Cardiac muscle cell (in vitro differentiated cells and primary cell): ENCODE measurements at regions not wholly inside any gene's neighbourhood (a gene's known extent, or its start where the extent isn't known, plus 50 kb on each side); places are given as distances from the start of the nearest gene placed in this dataset.

ENCODE experiments used
- DNase-seq, 2 donors: peaks; one replicate each; pipeline versions ENCODE4 v3.0.0 to v3.0.0-alpha.2; 2010 to 2017; ENCODE audit warnings: low read depth in 1 of 2, low spot score in 1 of 2
- H3K27ac ChIP-seq: fragments of 200-600 bp; sonication (generic); 2 replicates; pipeline ENCODE4 v1.5.1; 2016
- H3K27me3 ChIP-seq: fragments of 200-600 bp; sonication (generic); 2 replicates; pipeline ENCODE4 v1.6.0; 2016; ENCODE audit warnings: control low read depth
- H3K36me3 ChIP-seq: fragments of 200-600 bp; sonication (generic); 2 replicates; pipeline ENCODE4 v1.5.1; 2016; ENCODE audit warnings: control low read depth
- H3K4me1 ChIP-seq: fragments of 200-600 bp; sonication (generic); 2 replicates; pipeline ENCODE4 v1.8.1; 2017; ENCODE audit warnings: low read depth, mild to moderate bottlenecking, mixed run types
- H3K4me3 ChIP-seq: fragments of 200-600 bp; sonication (generic); 2 replicates; pipeline ENCODE4 v1.5.1; 2016; ENCODE audit warnings: mild to moderate bottlenecking
- H3K9me3 ChIP-seq: fragments of 200-600 bp; sonication (generic); 2 replicates; pipeline ENCODE4 v1.5.1; 2017; ENCODE audit warnings: low read depth, mild to moderate bottlenecking, control low read depth
- TF ChIP-seq, protein P1 (sequence below): IDR thresholded peaks from 2 replicates; pipeline ENCODE4 v1.5.1; 2012; ENCODE audit warnings: low read depth, mild to moderate bottlenecking, low read length

DNA sequence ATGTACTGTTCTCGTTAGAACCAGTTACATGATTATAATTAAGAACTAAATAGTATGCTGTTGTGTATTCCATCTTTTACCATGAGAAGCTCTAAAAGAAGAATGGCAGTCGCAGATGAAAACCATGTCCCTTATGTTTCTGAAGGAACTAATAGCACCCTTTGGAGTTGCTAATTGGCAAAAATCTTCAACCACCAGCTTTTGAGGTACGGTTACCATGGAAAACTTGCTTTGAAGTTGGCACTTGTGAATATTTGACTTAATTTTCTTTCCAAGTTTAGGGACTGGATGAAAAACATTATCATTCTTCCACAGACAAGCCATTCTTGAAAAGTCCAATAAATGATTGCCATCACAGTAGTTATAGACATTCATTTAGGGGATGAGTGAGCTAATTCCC lies 666.6 kb upstream of the ROBO1 start:
- Histone ChIP-seq H3K27ac (no peak overlapping the region), H3K9me3 (no peaks in the 10 kb centered on the region), H3K27me3 (no peaks in the 10 kb centered on the region), H3K36me3 (no peaks in the 10 kb centered on the region), H3K4me3 (no peak overlapping the region), H3K4me1 (no peaks in the 10 kb centered on the region)
- TF ChIP-seq, protein P1, sequence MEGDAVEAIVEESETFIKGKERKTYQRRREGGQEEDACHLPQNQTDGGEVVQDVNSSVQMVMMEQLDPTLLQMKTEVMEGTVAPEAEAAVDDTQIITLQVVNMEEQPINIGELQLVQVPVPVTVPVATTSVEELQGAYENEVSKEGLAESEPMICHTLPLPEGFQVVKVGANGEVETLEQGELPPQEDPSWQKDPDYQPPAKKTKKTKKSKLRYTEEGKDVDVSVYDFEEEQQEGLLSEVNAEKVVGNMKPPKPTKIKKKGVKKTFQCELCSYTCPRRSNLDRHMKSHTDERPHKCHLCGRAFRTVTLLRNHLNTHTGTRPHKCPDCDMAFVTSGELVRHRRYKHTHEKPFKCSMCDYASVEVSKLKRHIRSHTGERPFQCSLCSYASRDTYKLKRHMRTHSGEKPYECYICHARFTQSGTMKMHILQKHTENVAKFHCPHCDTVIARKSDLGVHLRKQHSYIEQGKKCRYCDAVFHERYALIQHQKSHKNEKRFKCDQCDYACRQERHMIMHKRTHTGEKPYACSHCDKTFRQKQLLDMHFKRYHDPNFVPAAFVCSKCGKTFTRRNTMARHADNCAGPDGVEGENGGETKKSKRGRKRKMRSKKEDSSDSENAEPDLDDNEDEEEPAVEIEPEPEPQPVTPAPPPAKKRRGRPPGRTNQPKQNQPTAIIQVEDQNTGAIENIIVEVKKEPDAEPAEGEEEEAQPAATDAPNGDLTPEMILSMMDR = no peak
- no peak for DNase-seq

DNA sequence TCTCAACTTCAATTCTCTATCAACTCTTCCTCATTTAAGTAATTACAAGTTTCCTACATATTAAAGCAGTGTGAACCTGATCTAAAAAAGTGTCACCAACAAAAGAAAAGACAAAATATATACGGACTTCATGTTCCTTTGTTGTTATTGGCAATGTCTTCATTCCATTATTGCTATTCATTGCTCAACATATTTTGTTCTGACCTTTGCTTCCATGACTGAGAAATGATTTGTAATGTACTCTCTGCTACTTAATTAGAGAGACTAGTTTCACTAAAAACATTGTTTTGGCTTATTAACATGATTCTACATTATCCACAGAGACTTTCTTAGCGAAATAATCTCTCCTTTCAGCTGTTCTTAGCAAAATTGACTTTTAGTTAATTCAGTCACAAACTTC lies 657.2 kb upstream of the ROBO1 start:
- no peaks in the 10 kb centered on the region for H3K4me1 ChIP-seq
- TF ChIP-seq, protein P1 = no peak
- no peaks in the 10 kb centered on the region for H3K36me3 ChIP-seq
- no peak overlapping the region for H3K27ac ChIP-seq
- H3K9me3 ChIP-seq = no peaks in the 10 kb centered on the region
- H3K27me3 ChIP-seq = no peaks in the 10 kb centered on the region
- no peak for DNase-seq
- no peak overlapping the region for H3K4me3 ChIP-seq

DNA sequence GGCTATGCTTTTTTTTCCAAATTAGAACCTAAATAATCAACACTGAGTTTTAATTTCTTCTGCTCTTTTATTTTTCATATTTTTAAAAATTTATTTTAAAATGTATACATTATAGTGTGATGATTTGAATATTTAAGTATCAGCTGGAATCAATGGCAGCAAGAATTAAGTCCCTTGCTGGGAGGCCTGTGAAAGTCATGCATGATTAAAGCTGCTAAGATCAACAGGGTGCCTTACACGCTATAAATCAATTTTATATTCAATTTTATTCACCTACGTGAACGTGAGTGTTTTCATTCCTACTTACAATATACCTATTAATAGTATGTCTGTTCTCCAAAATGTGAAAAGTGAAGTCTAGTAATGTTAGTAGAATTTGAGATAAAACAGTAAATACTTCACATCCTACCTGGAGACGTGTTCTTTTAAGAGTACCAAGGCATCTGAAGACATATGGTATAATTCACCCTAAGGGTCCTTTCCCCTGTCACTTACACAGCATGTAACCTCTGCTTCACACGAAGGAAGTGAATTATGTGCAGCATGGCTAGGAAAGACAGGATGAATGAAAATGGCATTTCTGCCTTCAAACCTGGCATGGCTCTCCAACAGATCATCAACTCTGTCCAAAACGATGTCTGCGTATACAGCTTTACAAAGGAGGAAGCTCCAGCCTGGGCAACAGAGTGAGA lies 640.4 kb upstream of the ROBO1 start:
- TF ChIP-seq, protein P1 = no peak
- no peak overlapping the region for H3K4me3 ChIP-seq
- no peaks in the 10 kb centered on the region for H3K36me3 ChIP-seq
- H3K9me3 ChIP-seq = no peaks in the 10 kb centered on the region
- DNase-seq = no peak
- no peak overlapping the region for H3K27ac ChIP-seq
- H3K4me1 ChIP-seq = no peaks in the 10 kb centered on the region
- H3K27me3 ChIP-seq = no peaks in the 10 kb centered on the region

DNA sequence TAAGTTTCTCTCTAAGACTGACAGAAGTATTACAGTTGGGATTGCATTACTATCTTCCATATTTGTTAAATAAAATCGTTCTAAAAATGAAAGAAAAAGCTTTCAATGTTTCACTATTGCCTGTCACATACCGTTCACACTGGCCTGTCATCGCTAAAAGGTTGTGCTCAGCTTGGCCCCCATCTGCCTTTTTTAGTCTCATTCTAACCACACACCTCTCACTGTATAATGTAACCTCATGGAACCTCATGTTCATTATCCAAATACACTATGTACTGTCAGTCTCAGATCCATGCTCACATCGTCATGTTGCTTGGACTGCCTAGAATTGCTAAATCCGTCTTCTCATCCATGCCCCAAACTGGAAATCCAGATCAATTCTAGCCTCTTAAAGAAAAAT lies 637.8 kb upstream of the ROBO1 start:
- no peaks in the 10 kb centered on the region for H3K36me3 ChIP-seq
- no peak overlapping the region for H3K27ac ChIP-seq
- no peak overlapping the region for H3K4me3 ChIP-seq
- no peaks in the 10 kb centered on the region for H3K27me3 ChIP-seq
- TF ChIP-seq, protein P1 = no peak
- no peaks in the 10 kb centered on the region for H3K9me3 ChIP-seq
- H3K4me1 ChIP-seq = no peaks in the 10 kb centered on the region
- no peak for DNase-seq

DNA sequence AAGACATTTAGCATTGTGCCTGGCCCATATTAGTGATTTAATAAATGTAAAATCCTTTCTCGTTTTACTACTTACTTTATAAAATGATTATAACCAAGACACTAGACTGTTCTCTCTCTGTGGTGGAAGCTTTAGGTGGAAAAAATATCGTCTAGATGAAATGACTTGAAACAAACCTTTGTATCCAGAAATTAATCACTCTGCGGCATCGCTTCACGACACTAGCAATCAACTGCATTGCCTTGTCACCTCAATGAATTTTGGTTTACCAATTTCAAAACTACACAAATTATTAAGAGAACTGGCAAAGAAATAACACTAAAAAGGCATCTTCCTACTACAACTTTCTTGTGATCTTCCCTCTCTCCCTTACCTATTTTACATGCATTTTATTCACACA lies 627.2 kb upstream of the ROBO1 start:
- no peak overlapping the region for H3K4me3 ChIP-seq
- TF ChIP-seq, protein P1 = no peak
- no peak overlapping the region for H3K27ac ChIP-seq
- H3K36me3 ChIP-seq = no peaks in the 10 kb centered on the region
- no peak for DNase-seq
- no peaks in the 10 kb centered on the region for H3K27me3 ChIP-seq
- H3K4me1 ChIP-seq = no peaks in the 10 kb centered on the region
- no peaks in the 10 kb centered on the region for H3K9me3 ChIP-seq
